ENCODE measurements at regions not wholly inside any gene's neighbourhood (a gene's known extent, or its start where the extent isn't known, plus 50 kb on each side); places are given as distances from the start of the nearest gene placed in this dataset.

DNA sequence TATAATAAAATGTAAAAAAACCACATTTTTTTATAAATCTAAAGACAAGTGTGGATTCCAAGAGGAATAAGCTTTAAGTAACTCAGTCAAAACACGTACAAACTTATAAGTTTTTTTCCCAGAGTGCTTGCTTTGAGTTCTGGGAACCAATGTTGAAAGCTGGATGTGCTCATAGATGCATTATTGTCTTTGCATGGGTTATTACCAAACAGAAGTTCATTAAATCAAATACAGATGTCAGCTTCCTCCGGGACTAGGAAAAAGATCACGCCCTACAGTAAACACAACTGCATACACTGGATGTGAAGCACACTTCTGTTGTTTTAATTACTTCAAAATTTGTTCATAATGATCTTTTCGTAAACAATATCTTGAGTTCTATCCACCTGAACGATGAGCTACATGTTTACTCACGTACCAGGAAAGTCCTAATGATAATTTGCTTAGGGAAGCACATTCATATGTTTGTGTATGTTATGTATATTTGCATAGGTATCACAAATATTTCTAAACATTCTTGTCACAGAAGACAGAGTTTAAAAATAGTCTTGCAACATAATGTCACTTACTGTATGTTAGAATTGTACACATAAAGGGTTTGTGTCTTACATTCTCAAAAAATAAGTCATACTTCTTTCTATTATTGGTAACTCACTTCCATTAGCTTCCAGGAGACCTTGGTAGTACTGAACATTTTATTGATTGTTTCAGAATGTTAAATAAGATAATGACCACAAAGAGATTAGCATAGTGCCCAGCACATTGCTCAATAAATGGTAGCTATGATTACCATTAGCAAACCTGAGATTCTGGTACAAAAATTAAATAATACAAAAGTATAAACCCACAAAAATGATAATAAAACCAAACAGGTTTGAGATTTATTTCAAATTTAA, 427.4 kb downstream of the CETN3 start:
- Mint-ChIP-seq H3K4me3 (ENCODE audit: unreplicated experiment) (no peak overlapping the region), H3K36me3 (ENCODE audit: unreplicated experiment) (no peaks in the 10 kb centered on the region), H3K27me3 (ENCODE audit: unreplicated experiment) (no peaks in the 10 kb centered on the region), H3K27ac (ENCODE audit: unreplicated experiment) (no peak overlapping the region), H3K9me3 (ENCODE audit: unreplicated experiment) (no peaks in the 10 kb centered on the region), H3K4me1 (ENCODE audit: unreplicated experiment) (peaks cover 8% of the 10 kb centered on the region)
- DNase-seq (ENCODE audit: extremely low spot score, unreplicated experiment), result no peak
- TF ChIP-seq, protein P1, sequence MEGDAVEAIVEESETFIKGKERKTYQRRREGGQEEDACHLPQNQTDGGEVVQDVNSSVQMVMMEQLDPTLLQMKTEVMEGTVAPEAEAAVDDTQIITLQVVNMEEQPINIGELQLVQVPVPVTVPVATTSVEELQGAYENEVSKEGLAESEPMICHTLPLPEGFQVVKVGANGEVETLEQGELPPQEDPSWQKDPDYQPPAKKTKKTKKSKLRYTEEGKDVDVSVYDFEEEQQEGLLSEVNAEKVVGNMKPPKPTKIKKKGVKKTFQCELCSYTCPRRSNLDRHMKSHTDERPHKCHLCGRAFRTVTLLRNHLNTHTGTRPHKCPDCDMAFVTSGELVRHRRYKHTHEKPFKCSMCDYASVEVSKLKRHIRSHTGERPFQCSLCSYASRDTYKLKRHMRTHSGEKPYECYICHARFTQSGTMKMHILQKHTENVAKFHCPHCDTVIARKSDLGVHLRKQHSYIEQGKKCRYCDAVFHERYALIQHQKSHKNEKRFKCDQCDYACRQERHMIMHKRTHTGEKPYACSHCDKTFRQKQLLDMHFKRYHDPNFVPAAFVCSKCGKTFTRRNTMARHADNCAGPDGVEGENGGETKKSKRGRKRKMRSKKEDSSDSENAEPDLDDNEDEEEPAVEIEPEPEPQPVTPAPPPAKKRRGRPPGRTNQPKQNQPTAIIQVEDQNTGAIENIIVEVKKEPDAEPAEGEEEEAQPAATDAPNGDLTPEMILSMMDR (IDR thresholded peaks at IDR 0.05), result no peak

DNA sequence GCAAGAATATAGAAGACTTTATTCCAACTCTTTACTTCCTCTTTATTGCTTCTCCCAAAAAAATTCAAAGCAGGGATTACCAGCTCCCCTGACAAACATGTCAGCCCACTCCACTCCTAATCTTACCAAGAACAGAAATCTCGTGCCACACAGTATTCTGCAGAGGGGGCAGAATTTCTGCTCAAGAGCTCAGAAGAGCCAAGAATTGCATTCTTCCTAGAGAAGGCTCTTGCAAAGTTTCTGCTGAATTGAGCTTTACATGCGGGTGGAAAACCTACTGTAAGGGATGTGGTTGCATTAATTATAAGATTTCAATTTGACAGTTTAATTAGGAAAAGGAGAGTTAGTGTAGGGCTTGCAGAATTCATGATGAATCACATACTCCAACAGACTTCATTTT, 428.5 kb downstream of the CETN3 start:
- H3K4me1 Mint-ChIP-seq (ENCODE audit: unreplicated experiment), result peaks cover 8% of the 10 kb centered on the region
- no peaks in the 10 kb centered on the region for H3K27me3 Mint-ChIP-seq (ENCODE audit: unreplicated experiment)
- H3K9me3 Mint-ChIP-seq (ENCODE audit: unreplicated experiment), result no peaks in the 10 kb centered on the region
- no peak overlapping the region for H3K4me3 Mint-ChIP-seq (ENCODE audit: unreplicated experiment)
- TF ChIP-seq, protein P1 (IDR thresholded peaks at IDR 0.05), result no peak
- H3K36me3 Mint-ChIP-seq (ENCODE audit: unreplicated experiment), result no peaks in the 10 kb centered on the region
- DNase-seq (ENCODE audit: extremely low spot score, unreplicated experiment), result no peak
- no peak overlapping the region for H3K27ac Mint-ChIP-seq (ENCODE audit: unreplicated experiment)

DNA sequence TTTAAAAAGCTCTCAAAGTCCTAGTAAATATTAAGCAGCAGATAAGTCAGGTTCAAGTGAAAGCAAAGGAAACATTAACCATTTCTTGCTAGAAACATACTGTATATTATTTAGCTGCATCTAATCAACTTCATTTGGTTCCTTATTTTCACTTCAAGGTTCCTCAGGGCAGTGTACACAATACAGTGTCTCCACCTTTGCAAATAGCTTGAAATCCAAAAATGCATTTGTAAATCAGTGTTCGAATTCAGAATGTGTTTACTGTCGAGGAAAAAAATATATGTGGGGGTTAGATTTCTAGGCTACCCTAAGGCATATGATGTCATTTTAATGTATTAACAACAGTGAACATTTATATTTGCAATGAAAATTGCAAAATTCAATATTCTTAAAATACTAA, 436.0 kb downstream of the CETN3 start:
- Mint-ChIP-seq H3K27me3 (ENCODE audit: unreplicated experiment) (no peaks in the 10 kb centered on the region), H3K4me1 (ENCODE audit: unreplicated experiment) (peaks cover 14% of the 10 kb centered on the region), H3K4me3 (ENCODE audit: unreplicated experiment) (no peak overlapping the region)

DNA sequence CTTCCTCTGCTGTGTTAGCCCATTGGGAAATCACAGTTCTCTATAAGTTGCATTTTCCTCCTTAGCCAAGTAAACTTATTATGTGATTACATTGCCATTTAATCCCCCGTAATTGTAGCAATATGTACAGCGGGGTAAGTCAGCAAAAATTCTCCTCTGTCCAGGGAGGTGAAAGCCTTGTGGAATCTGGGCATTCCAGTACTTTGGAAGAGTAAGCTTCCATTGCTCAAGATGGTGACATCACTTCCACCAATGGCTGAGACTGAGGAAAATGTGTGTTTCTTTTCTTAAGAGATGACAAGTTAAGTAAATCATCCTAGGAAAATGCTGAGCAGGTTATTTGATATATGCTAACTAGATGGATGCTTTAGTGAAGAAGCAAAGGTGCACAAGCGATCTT, 436.7 kb downstream of the CETN3 start:
- Mint-ChIP-seq H3K27me3 (ENCODE audit: unreplicated experiment) (no peaks in the 10 kb centered on the region), H3K9me3 (ENCODE audit: unreplicated experiment) (peaks cover 5% of the 10 kb centered on the region), H3K27ac (ENCODE audit: unreplicated experiment) (no peak overlapping the region), H3K4me1 (ENCODE audit: unreplicated experiment) (peaks cover 17% of the 10 kb centered on the region), H3K36me3 (ENCODE audit: unreplicated experiment) (no peaks in the 10 kb centered on the region), H3K4me3 (ENCODE audit: unreplicated experiment) (no peak overlapping the region)
- DNase-seq (ENCODE audit: extremely low spot score, unreplicated experiment), result no peak
- TF ChIP-seq, protein P1 (IDR thresholded peaks at IDR 0.05), result no peak

More for the DNA sequence above, 436.0 kb downstream of the CETN3 start:
- H3K9me3 Mint-ChIP-seq (ENCODE audit: unreplicated experiment), result peaks cover 5% of the 10 kb centered on the region
- H3K36me3 Mint-ChIP-seq (ENCODE audit: unreplicated experiment), result no peaks in the 10 kb centered on the region
- TF ChIP-seq, protein P1 (IDR thresholded peaks at IDR 0.05), result no peak
- no peak for DNase-seq (ENCODE audit: extremely low spot score, unreplicated experiment)
- no peak overlapping the region for H3K27ac Mint-ChIP-seq (ENCODE audit: unreplicated experiment)

DNA sequence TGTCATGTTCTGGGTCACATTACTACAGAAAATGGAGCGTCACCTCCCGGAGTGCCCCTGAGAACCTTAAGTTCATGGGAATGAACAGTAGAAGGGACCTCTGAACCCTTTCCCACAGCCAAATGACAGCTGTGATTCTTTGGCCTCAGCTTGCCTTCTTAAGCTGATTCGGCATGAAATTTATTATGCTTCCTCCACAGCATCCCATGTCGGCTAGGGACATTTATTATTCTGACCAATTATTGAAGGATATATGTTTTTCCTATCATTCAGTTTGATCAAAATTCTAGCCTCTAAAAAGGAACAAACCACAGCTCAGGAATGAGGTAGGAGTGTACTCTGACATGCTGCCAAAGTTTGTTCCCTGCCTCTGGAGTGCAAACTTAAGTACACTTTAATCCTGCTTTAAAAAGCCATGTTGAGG, 440.6 kb downstream of the CETN3 start:
- Mint-ChIP-seq H3K4me3 (ENCODE audit: unreplicated experiment) (no peak overlapping the region), H3K36me3 (ENCODE audit: unreplicated experiment) (no peaks in the 10 kb centered on the region), H3K27ac (ENCODE audit: unreplicated experiment) (peak overlapping the region; percentile 58), H3K9me3 (ENCODE audit: unreplicated experiment) (no peaks in the 10 kb centered on the region), H3K27me3 (ENCODE audit: unreplicated experiment) (no peaks in the 10 kb centered on the region), H3K4me1 (ENCODE audit: unreplicated experiment) (peaks cover 31% of the 10 kb centered on the region)
- TF ChIP-seq, protein P1 (IDR thresholded peaks at IDR 0.05), result no peak
- no peak for DNase-seq (ENCODE audit: extremely low spot score, unreplicated experiment)
